ENCODE measurements at regions not wholly inside any gene's neighbourhood (a gene's known extent, or its start where the extent isn't known, plus 50 kb on each side); places are given as distances from the start of the nearest gene placed in this dataset.

GRCh38 chr1:94721240-94721639 is 98.9 kb upstream of the SLC44A3 start:
- TF ChIP-seq POLR2A (IDR thresholded peaks at IDR 0.05; ENCODE audit: low read depth, low read length) (no peak), CTCF (conservative IDR thresholded peaks at IDR 0.05; ENCODE audit: low read depth, low read length) (no peak), CEBPB (IDR thresholded peaks at IDR 0.05; ENCODE audit: low read depth, low read length) (no peak), MXI1 (IDR thresholded peaks at IDR 0.05; ENCODE audit: borderline replicate concordance, low read depth, low read length) (no peak), BHLHE40 (IDR thresholded peaks at IDR 0.05; ENCODE audit: low read depth, low read length) (no peak), FOS (IDR thresholded peaks at IDR 0.05; ENCODE audit: low read depth, low read length) (no peak), MAZ (IDR thresholded peaks at IDR 0.05; ENCODE audit: borderline replicate concordance, low read depth, low read length) (no peak), MAFK (IDR thresholded peaks at IDR 0.05; ENCODE audit: low read depth, low read length) (no peak), CHD1 (IDR thresholded peaks at IDR 0.05; ENCODE audit: low read depth, low read length) (no peak), RFX5 (IDR thresholded peaks at IDR 0.05; ENCODE audit: low read depth, low read length) (no peak), RCOR1 (IDR thresholded peaks at IDR 0.05; ENCODE audit: insufficient replicate concordance, low read length) (no peak), SMC3 (IDR thresholded peaks at IDR 0.05; ENCODE audit: low read depth, low read length) (no peak)
- TF ChIP-seq, protein P1, sequence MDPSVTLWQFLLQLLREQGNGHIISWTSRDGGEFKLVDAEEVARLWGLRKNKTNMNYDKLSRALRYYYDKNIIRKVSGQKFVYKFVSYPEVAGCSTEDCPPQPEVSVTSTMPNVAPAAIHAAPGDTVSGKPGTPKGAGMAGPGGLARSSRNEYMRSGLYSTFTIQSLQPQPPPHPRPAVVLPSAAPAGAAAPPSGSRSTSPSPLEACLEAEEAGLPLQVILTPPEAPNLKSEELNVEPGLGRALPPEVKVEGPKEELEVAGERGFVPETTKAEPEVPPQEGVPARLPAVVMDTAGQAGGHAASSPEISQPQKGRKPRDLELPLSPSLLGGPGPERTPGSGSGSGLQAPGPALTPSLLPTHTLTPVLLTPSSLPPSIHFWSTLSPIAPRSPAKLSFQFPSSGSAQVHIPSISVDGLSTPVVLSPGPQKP (IDR thresholded peaks at IDR 0.05; ENCODE audit: borderline replicate concordance, low read depth, low read length) = no peak
